ENCODE measurements at regions not wholly inside any gene's neighbourhood (a gene's known extent, or its start where the extent isn't known, plus 50 kb on each side); places are given as distances from the start of the nearest gene placed in this dataset.

- no peak overlapping the region for H2BK12ac ChIP-seq (ENCODE audit: low read length)
- no peak overlapping the region for H3K4me3 ChIP-seq (ENCODE audit: low read depth, low read length)
- no CpG with 5 or more reads among the region's 9 CpGs for WGBS (ENCODE audit: extremely low coverage, insufficient coverage, insufficient read length)
Measured at GRCh38 chr18:57856557-57857280, 53.6 kb upstream of the ATP8B1 start.

GRCh38 chr18:57856128-57856527, 53.0 kb upstream of the ATP8B1 start:
- Histone ChIP-seq H3K79me2 (ENCODE audit: control insufficient read depth, insufficient read depth, low read length, poor library complexity) (no peaks in the 10 kb centered on the region), H3K23ac (ENCODE audit: low read length) (no peak overlapping the region), H2AFZ (ENCODE audit: insufficient read depth, low read length, poor library complexity) (no peak overlapping the region), H4K8ac (ENCODE audit: low read depth, low read length) (no peak overlapping the region), H3K27ac (ENCODE audit: low read depth, low read length) (no peak overlapping the region), H4K12ac (ENCODE audit: low read depth, low read length) (no peak overlapping the region), H4K91ac (ENCODE audit: low read depth, low read length) (no peak overlapping the region), H3K18ac (ENCODE audit: low read length) (no peak overlapping the region), H3K4me3 (ENCODE audit: low read depth, low read length) (no peak overlapping the region), H3K9ac (ENCODE audit: low read length) (no peak overlapping the region), H3K79me1 (ENCODE audit: low read length) (no peaks in the 10 kb centered on the region), H3K4me1 (ENCODE audit: control insufficient read depth in 1 of 2, insufficient read depth in 2 of 2, low read length in 2 of 2) (no peaks in the 10 kb centered on the region), H3K9me3 (ENCODE audit: insufficient read depth, low read depth, low read length) (no peaks in the 10 kb centered on the region), H2BK5ac (ENCODE audit: low read depth, low read length, poor library complexity) (no peak overlapping the region), H3K36me3 (ENCODE audit: control insufficient read depth in 1 of 2, insufficient read depth in 2 of 2, low read length in 2 of 2) (no peaks in the 10 kb centered on the region), H2AK5ac (ENCODE audit: low read length) (no peak overlapping the region), H2BK12ac (ENCODE audit: low read length) (no peak overlapping the region), H3K14ac (ENCODE audit: low read length) (no peak overlapping the region), H3K4me2 (ENCODE audit: low read length) (no peak overlapping the region), H2BK120ac (ENCODE audit: insufficient read depth, low read length, poor library complexity) (no peak overlapping the region), H3K4ac (ENCODE audit: low read depth, low read length) (no peak overlapping the region), H3K27me3 (ENCODE audit: insufficient read depth, low read length) (no peaks in the 10 kb centered on the region)
- DNase-seq: no peak
- WGBS (ENCODE audit: extremely low coverage, insufficient coverage, insufficient read length): no CpG with 5 or more reads among the region's 3 CpGs

More at GRCh38 chr18:57856557-57857280, 53.6 kb upstream of the ATP8B1 start:
- Histone ChIP-seq H3K4ac (ENCODE audit: low read depth, low read length) (no peak overlapping the region), H3K18ac (ENCODE audit: low read length) (no peak overlapping the region), H3K79me2 (ENCODE audit: control insufficient read depth, insufficient read depth, low read length, poor library complexity) (no peaks in the 10 kb centered on the region), H4K12ac (ENCODE audit: low read depth, low read length) (no peak overlapping the region), H3K14ac (ENCODE audit: low read length) (no peak overlapping the region), H2AK5ac (ENCODE audit: low read length) (no peak overlapping the region), H2BK120ac (ENCODE audit: insufficient read depth, low read length, poor library complexity) (no peak overlapping the region), H3K27ac (ENCODE audit: low read depth, low read length) (no peak overlapping the region), H3K79me1 (ENCODE audit: low read length) (no peaks in the 10 kb centered on the region), H2AFZ (ENCODE audit: insufficient read depth, low read length, poor library complexity) (no peak overlapping the region), H3K36me3 (ENCODE audit: control insufficient read depth in 1 of 2, insufficient read depth in 2 of 2, low read length in 2 of 2) (no peaks in the 10 kb centered on the region), H3K4me2 (ENCODE audit: low read length) (no peak overlapping the region), H3K4me1 (ENCODE audit: control insufficient read depth in 1 of 2, insufficient read depth in 2 of 2, low read length in 2 of 2) (no peaks in the 10 kb centered on the region), H2BK5ac (ENCODE audit: low read depth, low read length, poor library complexity) (no peak overlapping the region), H4K91ac (ENCODE audit: low read depth, low read length) (no peak overlapping the region), H3K9me3 (ENCODE audit: insufficient read depth, low read depth, low read length) (no peaks in the 10 kb centered on the region), H3K27me3 (ENCODE audit: insufficient read depth, low read length) (no peaks in the 10 kb centered on the region), H3K9ac (ENCODE audit: low read length) (no peak overlapping the region), H3K23ac (ENCODE audit: low read length) (no peak overlapping the region), H4K8ac (ENCODE audit: low read depth, low read length) (no peak overlapping the region)
- DNase-seq: no peak

- Histone ChIP-seq H2AFZ (ENCODE audit: insufficient read depth, low read length, poor library complexity) (no peak overlapping the region), H4K91ac (ENCODE audit: low read depth, low read length) (no peak overlapping the region), H3K9me3 (ENCODE audit: insufficient read depth, low read depth, low read length) (no peaks in the 10 kb centered on the region), H3K4me2 (ENCODE audit: low read length) (no peak overlapping the region), H4K8ac (ENCODE audit: low read depth, low read length) (no peak overlapping the region), H3K79me1 (ENCODE audit: low read length) (no peaks in the 10 kb centered on the region), H3K9ac (ENCODE audit: low read length) (no peak overlapping the region), H3K36me3 (ENCODE audit: control insufficient read depth in 1 of 2, insufficient read depth in 2 of 2, low read length in 2 of 2) (no peaks in the 10 kb centered on the region), H3K27ac (ENCODE audit: low read depth, low read length) (no peak overlapping the region), H3K79me2 (ENCODE audit: control insufficient read depth, insufficient read depth, low read length, poor library complexity) (no peaks in the 10 kb centered on the region), H3K4me3 (ENCODE audit: low read depth, low read length) (no peak overlapping the region), H4K12ac (ENCODE audit: low read depth, low read length) (no peak overlapping the region), H3K27me3 (ENCODE audit: insufficient read depth, low read length) (no peaks in the 10 kb centered on the region), H2BK12ac (ENCODE audit: low read length) (no peak overlapping the region), H3K23ac (ENCODE audit: low read length) (no peak overlapping the region), H3K4me1 (ENCODE audit: control insufficient read depth in 1 of 2, insufficient read depth in 2 of 2, low read length in 2 of 2) (no peaks in the 10 kb centered on the region), H3K18ac (ENCODE audit: low read length) (no peak overlapping the region), H2BK5ac (ENCODE audit: low read depth, low read length, poor library complexity) (no peak overlapping the region), H2BK120ac (ENCODE audit: insufficient read depth, low read length, poor library complexity) (no peak overlapping the region), H3K4ac (ENCODE audit: low read depth, low read length) (no peak overlapping the region), H3K14ac (ENCODE audit: low read length) (no peak overlapping the region), H2AK5ac (ENCODE audit: low read length) (no peak overlapping the region)
- WGBS (ENCODE audit: extremely low coverage, insufficient coverage, insufficient read length): no CpG with 5 or more reads among the region's 2 CpGs
- no peak for DNase-seq
Measured at GRCh38 chr18:57855551-57855950, 52.4 kb upstream of the ATP8B1 start.

GRCh38 chr18:57854726-57855125, 51.6 kb upstream of the ATP8B1 start:
- Histone ChIP-seq H3K27me3 (ENCODE audit: insufficient read depth, low read length) (no peaks in the 10 kb centered on the region), H3K4me2 (ENCODE audit: low read length) (no peak overlapping the region), H3K4me1 (ENCODE audit: control insufficient read depth in 1 of 2, insufficient read depth in 2 of 2, low read length in 2 of 2) (no peaks in the 10 kb centered on the region), H2BK120ac (ENCODE audit: insufficient read depth, low read length, poor library complexity) (no peak overlapping the region), H4K12ac (ENCODE audit: low read depth, low read length) (no peak overlapping the region), H4K8ac (ENCODE audit: low read depth, low read length) (no peak overlapping the region), H3K9me3 (ENCODE audit: insufficient read depth, low read depth, low read length) (no peaks in the 10 kb centered on the region), H3K79me2 (ENCODE audit: control insufficient read depth, insufficient read depth, low read length, poor library complexity) (no peaks in the 10 kb centered on the region), H3K79me1 (ENCODE audit: low read length) (no peaks in the 10 kb centered on the region), H3K9ac (ENCODE audit: low read length) (no peak overlapping the region), H2AK5ac (ENCODE audit: low read length) (no peak overlapping the region), H3K18ac (ENCODE audit: low read length) (no peak overlapping the region), H3K23ac (ENCODE audit: low read length) (no peak overlapping the region), H4K91ac (ENCODE audit: low read depth, low read length) (no peak overlapping the region), H2BK12ac (ENCODE audit: low read length) (no peak overlapping the region), H3K36me3 (ENCODE audit: control insufficient read depth in 1 of 2, insufficient read depth in 2 of 2, low read length in 2 of 2) (no peaks in the 10 kb centered on the region), H3K4me3 (ENCODE audit: low read depth, low read length) (no peak overlapping the region), H3K27ac (ENCODE audit: low read depth, low read length) (no peak overlapping the region), H3K14ac (ENCODE audit: low read length) (no peak overlapping the region), H2BK5ac (ENCODE audit: low read depth, low read length, poor library complexity) (no peak overlapping the region), H2AFZ (ENCODE audit: insufficient read depth, low read length, poor library complexity) (no peak overlapping the region), H3K4ac (ENCODE audit: low read depth, low read length) (no peak overlapping the region)
- no peak for DNase-seq
- no CpG with 5 or more reads among the region's 3 CpGs for WGBS (ENCODE audit: extremely low coverage, insufficient coverage, insufficient read length)
